HEK293 (cell line): ENCODE measurements at regions not wholly inside any gene's neighbourhood (a gene's known extent, or its start where the extent isn't known, plus 50 kb on each side); places are given as distances from the start of the nearest gene placed in this dataset.
A peak's percentile ranks its signal among the peaks of the same experiment; 100 is the strongest.

Experiments
- CTCF ChIA-PET: fragments of 350-600 bp; formaldehyde crosslinking; extraction: SDS; loops from one replicate; lab custom pipeline; 2021; ENCODE audit warnings: antibody characterized with exemption; lab: Yijun Ruan, JAX
- POLR2A ChIA-PET: fragments of 300-600 bp; formaldehyde crosslinking; extraction: SDS; loops from one replicate; lab custom pipeline; 2020; ENCODE audit warnings: antibody characterized with exemption, inconsistent platforms; lab: Yijun Ruan, JAX
- H3K27ac ChIP-seq: fragments of 200-500 bp; sonication (Bioruptor generic); 2 replicates; pipeline ENCODE4 v1.5.1; 2014; ENCODE audit warnings: low read depth, low read length, control low read depth, inconsistent platforms; ENCODE audit errors: extremely low read depth
- H3K36me3 ChIP-seq, 2 experiments: fragments of 200-500 bp in 1 of 2; sonication (Bioruptor generic) in 1 of 2; 1 replicate in 1 of 2; 2 replicates in 1 of 2; pipeline ENCODE4 v1.5.1; 2014 to 2017; ENCODE audit warnings: inconsistent platforms in 2 of 2, low read length in 2 of 2; ENCODE audit not compliant: control insufficient read depth in 2 of 2, insufficient read depth in 1 of 2
- H3K4me1 ChIP-seq: fragments of 200-500 bp; sonication (Bioruptor generic); 2 replicates; pipeline ENCODE4 v1.5.1; 2014; ENCODE audit warnings: mild to moderate bottlenecking, low read length, inconsistent platforms; ENCODE audit not compliant: control insufficient read depth, insufficient read depth
- H3K4me3 ChIP-seq: 2 replicates; pipeline ENCODE4 v1.5.1; 2011; ENCODE audit warnings: low read depth, mild to moderate bottlenecking, control low read depth, low read length, moderate library complexity
- H3K9me3 ChIP-seq: fragments of 200-500 bp; sonication (Bioruptor generic); 2 replicates; pipeline ENCODE4 v1.5.1; 2014; ENCODE audit warnings: low read depth, low read length, inconsistent platforms; ENCODE audit not compliant: control insufficient read depth, insufficient read depth
- GLI4 ChIP-seq: fragments of 450-650 bp; formaldehyde crosslinking; IDR thresholded peaks from 2 replicates; pipeline ENCODE4 v1.5.1; 2016; ENCODE audit warnings: missing biosample characterization, missing genetic modification characterization
- GLIS1 ChIP-seq: fragments of 450-650 bp; formaldehyde crosslinking; IDR thresholded peaks from 2 replicates; pipeline ENCODE4 v1.5.1; 2016; ENCODE audit warnings: missing biosample characterization, missing genetic modification characterization
- HOXA7 ChIP-seq: sonication (generic); formaldehyde crosslinking; IDR thresholded peaks from 2 replicates; pipeline ENCODE4 v1.8.1; 2022; ENCODE audit warnings: missing genetic modification reagents, borderline replicate concordance
- INSM2 ChIP-seq: fragments of 450-650 bp; formaldehyde crosslinking; IDR thresholded peaks from 2 replicates; pipeline ENCODE4 v1.5.1; 2016; ENCODE audit warnings: missing biosample characterization, missing genetic modification characterization
- RBAK ChIP-seq: fragments of 450-650 bp; formaldehyde crosslinking; IDR thresholded peaks from 2 replicates; pipeline ENCODE4 v1.5.1; 2016; ENCODE audit warnings: missing biosample characterization, missing genetic modification characterization
- SCRT1 ChIP-seq: fragments of 450-650 bp; formaldehyde crosslinking; IDR thresholded peaks from 2 replicates; pipeline ENCODE4 v1.5.1; 2016; ENCODE audit warnings: missing biosample characterization, missing genetic modification characterization, borderline replicate concordance
- SCRT2 ChIP-seq: fragments of 450-650 bp; formaldehyde crosslinking; IDR thresholded peaks from 2 replicates; pipeline ENCODE4 v1.5.1; 2016; ENCODE audit warnings: missing biosample characterization, missing genetic modification characterization
- SP2 ChIP-seq: fragments of 450-650 bp; formaldehyde crosslinking; IDR thresholded peaks from 2 replicates; pipeline ENCODE4 v1.5.1; 2016; ENCODE audit warnings: missing biosample characterization, missing genetic modification characterization
- TRIM28 ChIP-seq: IDR thresholded peaks from 2 replicates; pipeline ENCODE4 v1.6.1; 2011; ENCODE audit warnings: low read length, control low read depth, borderline replicate concordance
- ZBTB21 ChIP-seq: fragments of 450-650 bp; formaldehyde crosslinking; IDR thresholded peaks from 2 replicates; pipeline ENCODE4 v1.5.1; 2017; ENCODE audit warnings: missing biosample characterization, missing genetic modification characterization
- ZNF10 ChIP-seq: fragments of 450-650 bp; formaldehyde crosslinking; IDR thresholded peaks from 2 replicates; pipeline ENCODE4 v1.5.1; 2017; ENCODE audit warnings: missing biosample characterization, missing genetic modification characterization
- ZNF146 ChIP-seq: fragments of 450-650 bp; formaldehyde crosslinking; IDR thresholded peaks from 2 replicates; pipeline ENCODE4 v1.5.1; 2016; ENCODE audit warnings: missing biosample characterization, missing genetic modification characterization
- ZNF202 ChIP-seq: fragments of 450-650 bp; formaldehyde crosslinking; IDR thresholded peaks from 2 replicates; pipeline ENCODE4 v1.5.1; 2016; ENCODE audit warnings: missing biosample characterization, missing genetic modification characterization, borderline replicate concordance
- ZNF335 ChIP-seq: fragments of 450-650 bp; formaldehyde crosslinking; conservative IDR thresholded peaks from 2 replicates; pipeline ENCODE4 v1.5.1; 2016; ENCODE audit warnings: missing biosample characterization, missing genetic modification characterization
- ZNF610 ChIP-seq: fragments of 450-650 bp; formaldehyde crosslinking; IDR thresholded peaks from 2 replicates; pipeline ENCODE4 v1.5.1; 2016; ENCODE audit warnings: missing biosample characterization, missing genetic modification characterization, borderline replicate concordance
- ZNF621 ChIP-seq: fragments of 450-650 bp; formaldehyde crosslinking; IDR thresholded peaks from 2 replicates; pipeline ENCODE4 v1.5.1; 2017; ENCODE audit warnings: missing biosample characterization, missing genetic modification characterization
- ZNF677 ChIP-seq: fragments of 450-650 bp; IDR thresholded peaks from 2 replicates; pipeline ENCODE4 v1.5.0; 2018; ENCODE audit warnings: missing biosample characterization, mild to moderate bottlenecking, missing genetic modification characterization, moderate library complexity
- ZSCAN4 ChIP-seq: fragments of 450-650 bp; formaldehyde crosslinking; IDR thresholded peaks from 2 replicates; pipeline ENCODE4 v1.5.1; 2017; ENCODE audit warnings: missing biosample characterization, missing genetic modification characterization
- TF ChIP-seq, protein P1 (sequence below): fragments of 450-650 bp; formaldehyde crosslinking; IDR thresholded peaks from 2 replicates; pipeline ENCODE4 v1.5.1; 2016; ENCODE audit warnings: missing biosample characterization, missing genetic modification characterization
- TF ChIP-seq, protein P2 (sequence below): sonication (generic); formaldehyde crosslinking; IDR thresholded peaks from 2 replicates; pipeline ENCODE4 v1.8.1; 2022; ENCODE audit warnings: mild to moderate bottlenecking, moderate library complexity, missing genetic modification reagents
- TF ChIP-seq, protein P3 (sequence below): fragments of 450-650 bp; formaldehyde crosslinking; IDR thresholded peaks from 2 replicates; pipeline ENCODE4 v1.5.1; 2016; ENCODE audit warnings: missing biosample characterization, missing genetic modification characterization, low read depth

- Histone ChIP-seq H3K27ac (no peak overlapping the region), H3K9me3 (no peaks in the 10 kb centered on the region), H3K4me1 (no peaks in the 10 kb centered on the region), H3K4me3 (no peak overlapping the region), H3K36me3 (no peaks in the 10 kb centered on the region)
- ChIA-PET CTCF (no interaction called here), POLR2A (no interaction called here)
- TF ChIP-seq, protein P1, sequence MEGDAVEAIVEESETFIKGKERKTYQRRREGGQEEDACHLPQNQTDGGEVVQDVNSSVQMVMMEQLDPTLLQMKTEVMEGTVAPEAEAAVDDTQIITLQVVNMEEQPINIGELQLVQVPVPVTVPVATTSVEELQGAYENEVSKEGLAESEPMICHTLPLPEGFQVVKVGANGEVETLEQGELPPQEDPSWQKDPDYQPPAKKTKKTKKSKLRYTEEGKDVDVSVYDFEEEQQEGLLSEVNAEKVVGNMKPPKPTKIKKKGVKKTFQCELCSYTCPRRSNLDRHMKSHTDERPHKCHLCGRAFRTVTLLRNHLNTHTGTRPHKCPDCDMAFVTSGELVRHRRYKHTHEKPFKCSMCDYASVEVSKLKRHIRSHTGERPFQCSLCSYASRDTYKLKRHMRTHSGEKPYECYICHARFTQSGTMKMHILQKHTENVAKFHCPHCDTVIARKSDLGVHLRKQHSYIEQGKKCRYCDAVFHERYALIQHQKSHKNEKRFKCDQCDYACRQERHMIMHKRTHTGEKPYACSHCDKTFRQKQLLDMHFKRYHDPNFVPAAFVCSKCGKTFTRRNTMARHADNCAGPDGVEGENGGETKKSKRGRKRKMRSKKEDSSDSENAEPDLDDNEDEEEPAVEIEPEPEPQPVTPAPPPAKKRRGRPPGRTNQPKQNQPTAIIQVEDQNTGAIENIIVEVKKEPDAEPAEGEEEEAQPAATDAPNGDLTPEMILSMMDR (tag by site-specific recombination), result no peak
- TF ChIP-seq ZNF677, result no peak
- peak; percentile 55; the same call in 1 of the 2 replicates for TF ChIP-seq ZSCAN4
- TF ChIP-seq ZNF610 (tag by site-specific recombination), result no peak
- TF ChIP-seq, protein P2, sequence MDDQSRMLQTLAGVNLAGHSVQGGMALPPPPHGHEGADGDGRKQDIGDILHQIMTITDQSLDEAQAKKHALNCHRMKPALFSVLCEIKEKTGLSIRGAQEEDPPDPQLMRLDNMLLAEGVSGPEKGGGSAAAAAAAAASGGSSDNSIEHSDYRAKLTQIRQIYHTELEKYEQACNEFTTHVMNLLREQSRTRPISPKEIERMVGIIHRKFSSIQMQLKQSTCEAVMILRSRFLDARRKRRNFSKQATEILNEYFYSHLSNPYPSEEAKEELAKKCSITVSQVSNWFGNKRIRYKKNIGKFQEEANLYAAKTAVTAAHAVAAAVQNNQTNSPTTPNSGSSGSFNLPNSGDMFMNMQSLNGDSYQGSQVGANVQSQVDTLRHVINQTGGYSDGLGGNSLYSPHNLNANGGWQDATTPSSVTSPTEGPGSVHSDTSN (CRISPR knock-in tag), result no peak
- TF ChIP-seq SP2 (tag by site-specific recombination), result no peak
- TF ChIP-seq ZBTB21, result peak; percentile 40
- no peak for TF ChIP-seq ZNF621
- TF ChIP-seq HOXA7 (CRISPR knock-in tag), result no peak
- no peak for TF ChIP-seq ZNF10 (tag by site-specific recombination)
- TF ChIP-seq ZNF335 (tag by site-specific recombination), result 0 out of 2 replicates have a peak, but pooled peaks have one; percentile 30
- TF ChIP-seq ZNF146 (tag by site-specific recombination), result no peak
- TF ChIP-seq SCRT1, result peak; percentile 53; the same call in 1 of the 2 replicates
- no peak for TF ChIP-seq RBAK
- TF ChIP-seq SCRT2 (tag by site-specific recombination), result peak; percentile 93
- TF ChIP-seq, protein P3, sequence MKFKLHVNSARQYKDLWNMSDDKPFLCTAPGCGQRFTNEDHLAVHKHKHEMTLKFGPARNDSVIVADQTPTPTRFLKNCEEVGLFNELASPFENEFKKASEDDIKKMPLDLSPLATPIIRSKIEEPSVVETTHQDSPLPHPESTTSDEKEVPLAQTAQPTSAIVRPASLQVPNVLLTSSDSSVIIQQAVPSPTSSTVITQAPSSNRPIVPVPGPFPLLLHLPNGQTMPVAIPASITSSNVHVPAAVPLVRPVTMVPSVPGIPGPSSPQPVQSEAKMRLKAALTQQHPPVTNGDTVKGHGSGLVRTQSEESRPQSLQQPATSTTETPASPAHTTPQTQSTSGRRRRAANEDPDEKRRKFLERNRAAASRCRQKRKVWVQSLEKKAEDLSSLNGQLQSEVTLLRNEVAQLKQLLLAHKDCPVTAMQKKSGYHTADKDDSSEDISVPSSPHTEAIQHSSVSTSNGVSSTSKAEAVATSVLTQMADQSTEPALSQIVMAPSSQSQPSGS (tag by site-specific recombination), result 0 out of 2 replicates have a peak, but pooled peaks have one; percentile 24
- no peak for TF ChIP-seq INSM2
- no peak for TF ChIP-seq ZNF202 (tag by site-specific recombination)
- peak; percentile 39 for TF ChIP-seq GLIS1 (tag by site-specific recombination)
- no peak for TF ChIP-seq GLI4 (tag by site-specific recombination)
- no peak for TF ChIP-seq TRIM28
Measured at GRCh38 chr7:132002343-132002968, 446.0 kb upstream of the PODXL start.
